CD14-positive monocyte (primary cell): ENCODE measurements at regions not wholly inside any gene's neighbourhood (a gene's known extent, or its start where the extent isn't known, plus 50 kb on each side); places are given as distances from the start of the nearest gene placed in this dataset.

Experiments
- DNase-seq, 3 donors: peaks; one replicate each; pipeline ENCODE4 v3.0.0-alpha.2; 2011 to 2022
- H2AFZ ChIP-seq: 2 replicates; pipeline ENCODE4 v1.6.0; 2012; ENCODE audit warnings: mild to moderate bottlenecking, low read depth, low read length, inconsistent platforms; ENCODE audit not compliant: insufficient read depth, poor library complexity, severe bottlenecking
- H3K27ac ChIP-seq, 2 donors: 1 replicate in 1 of 2; 2 replicates in 1 of 2; pipeline ENCODE4 v1.5.1; 2012 to 2013; ENCODE audit warnings: low read length in 2 of 2, control low read depth in 1 of 2, inconsistent platforms in 1 of 2, low read depth in 1 of 2, mild to moderate bottlenecking in 1 of 2
- H3K27me3 ChIP-seq, 2 donors: one replicate each; pipeline versions ENCODE4 v1.6.0 to v1.6.1; 2011 to 2013; ENCODE audit warnings: low read length in 2 of 2; ENCODE audit not compliant: control insufficient read depth in 2 of 2, insufficient read depth in 2 of 2
- H3K36me3 ChIP-seq, 2 donors: replicated peaks in 1 of 2; 1 replicate in 1 of 2; 2 replicates in 1 of 2; pipeline versions ENCODE4 v1.5.1 to v1.6.1; 2012 to 2013; ENCODE audit warnings: low read length in 2 of 2, control low read depth in 1 of 2, inconsistent platforms in 1 of 2, mild to moderate bottlenecking in 1 of 2; ENCODE audit not compliant: insufficient read depth in 2 of 2, control insufficient read depth in 1 of 2
- H3K4me1 ChIP-seq, 2 donors: 1 replicate in 1 of 2; 2 replicates in 1 of 2; pipeline versions ENCODE4 v1.5.1 to v1.6.1; 2012 to 2013; ENCODE audit warnings: low read length in 2 of 2, control low read depth in 1 of 2, inconsistent platforms in 1 of 2, mild to moderate bottlenecking in 1 of 2, moderate library complexity in 1 of 2; ENCODE audit not compliant: insufficient read depth in 2 of 2, control insufficient read depth in 1 of 2
- H3K4me2 ChIP-seq: replicated peaks from 2 replicates; pipeline ENCODE3; 2012; ENCODE audit warnings: low read length, moderate library complexity, mild to moderate bottlenecking; ENCODE audit not compliant: poor library complexity, severe bottlenecking; ENCODE audit errors: extremely low read depth
- H3K4me3 ChIP-seq, 3 experiments: fragments of 200-600 bp in 1 of 3; sonication (generic) in 1 of 3; replicated peaks in 1 of 3; 1 replicate in 2 of 3; 2 replicates in 1 of 3; pipeline ENCODE4 v1.5.1; 2011 to 2013; ENCODE audit warnings: low read length in 3 of 3, mild to moderate bottlenecking in 3 of 3, control low read depth in 2 of 3, low read depth in 2 of 3, inconsistent platforms in 1 of 3, moderate library complexity in 1 of 3
- H3K79me2 ChIP-seq: 2 replicates; pipeline ENCODE4 v1.6.0; 2012; ENCODE audit warnings: mild to moderate bottlenecking, control low read depth, inconsistent platforms, low read length, moderate library complexity; ENCODE audit not compliant: insufficient read depth
- H3K9ac ChIP-seq: 2 replicates; pipeline ENCODE4 v1.6.0; 2017; ENCODE audit warnings: low read length, mild to moderate bottlenecking; ENCODE audit not compliant: insufficient read depth, poor library complexity, severe bottlenecking
- H3K9me3 ChIP-seq, 2 donors: replicated peaks in 1 of 2; 1 replicate in 1 of 2; 2 replicates in 1 of 2; pipeline versions ENCODE4 v1.5.1 to v1.6.1; 2012 to 2013; ENCODE audit warnings: low read length in 2 of 2, control low read depth in 1 of 2; ENCODE audit not compliant: control insufficient read depth in 1 of 2, insufficient read depth in 1 of 2
- H4K20me1 ChIP-seq: 2 replicates; pipeline ENCODE4 v1.6.0; 2012; ENCODE audit warnings: mild to moderate bottlenecking, low read length, control low read depth, moderate library complexity; ENCODE audit not compliant: insufficient read depth
- H3K27ac Mint-ChIP-seq, 7 donors: one replicate each; pipeline ENCODE4 v1.8.0; 2020; ENCODE audit warnings: mild to moderate bottlenecking in 7 of 7, mixed read lengths in 7 of 7, moderate library complexity in 6 of 7, inconsistent platforms in 2 of 7
- H3K27me3 Mint-ChIP-seq, 3 donors: one replicate each; pipeline ENCODE4 v1.8.0; 2021 to 2022; ENCODE audit warnings: low read depth in 3 of 3, mild to moderate bottlenecking in 3 of 3, mixed read lengths in 3 of 3, moderate library complexity in 3 of 3, inconsistent platforms in 1 of 3
- H3K36me3 Mint-ChIP-seq, 2 donors: one replicate each; pipeline ENCODE4 v1.8.0; 2020; ENCODE audit warnings: mixed read lengths in 2 of 2, inconsistent platforms in 1 of 2, mild to moderate bottlenecking in 1 of 2
- H3K4me1 Mint-ChIP-seq: one replicate; pipeline ENCODE4 v1.8.0; 2020; ENCODE audit warnings: mild to moderate bottlenecking, mixed read lengths
- H3K4me3 Mint-ChIP-seq, 2 donors: one replicate each; pipeline ENCODE4 v1.8.0; 2020; ENCODE audit warnings: mild to moderate bottlenecking in 2 of 2, mixed read lengths in 2 of 2, moderate library complexity in 1 of 2
- H3K9me3 Mint-ChIP-seq, 7 donors: one replicate each; pipeline ENCODE4 v1.8.0; 2020 to 2022; ENCODE audit warnings: mixed read lengths in 7 of 7, mild to moderate bottlenecking in 6 of 7, moderate library complexity in 6 of 7, inconsistent platforms in 2 of 7
- WGBS: methylation state at CpG from one replicate; pipeline ENCODE4 v1.1.5; 2013; ENCODE audit warnings: missing lambda C conversion rate; ENCODE audit not compliant: insufficient coverage; 5-methylcytosine and 5-hydroxymethylcytosine counted together
- intact Hi-C, 2 donors: fragments of 100-400 bp; cut with micrococcal nuclease; formaldehyde crosslinking; loops; one replicate each; pipeline versions ENCODE4 v1.15.0 to v1.15.1; 2023
- TF ChIP-seq, protein P1 (sequence below): fragments of 200-600 bp; IDR thresholded peaks from one replicate; pipeline ENCODE4 v1.8.0; 2022; ENCODE audit warnings: antibody characterized with exemption, mild to moderate bottlenecking

DNA sequence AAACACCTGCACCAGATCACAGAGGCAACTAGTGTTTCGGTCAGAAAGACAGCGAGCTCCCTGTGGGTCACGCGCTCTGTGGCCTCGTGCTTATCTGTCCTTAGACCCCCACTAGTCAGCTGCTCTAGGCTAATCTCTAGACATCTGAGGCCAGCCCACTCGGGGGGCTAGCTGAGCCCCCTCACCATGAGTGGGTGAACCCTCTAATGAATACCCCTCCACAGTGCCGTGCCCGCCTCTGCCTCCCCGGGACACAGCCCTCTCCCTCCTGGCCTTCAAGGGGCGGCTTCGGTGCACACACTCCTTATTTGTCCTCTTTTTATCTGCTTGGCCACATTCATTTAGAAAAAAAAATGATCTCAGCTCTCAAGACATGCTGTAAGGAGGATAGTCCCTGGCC is 320.1 kb downstream of the C16orf95 start:
- Mint-ChIP-seq H3K4me3 (no peak overlapping the region), H3K36me3 (no peaks in the 10 kb centered on the region), H3K27me3 (peaks cover 3 to 16% (median 12%) of the 10 kb centered on the region in 3 donors), H3K9me3 (peaks cover 0 to 6% (median 0%) of the 10 kb centered on the region in 7 donors), H3K4me1 (peaks cover 16% of the 10 kb centered on the region), H3K27ac (no peak overlapping the region)
- Histone ChIP-seq H3K27me3 (no peaks in the 10 kb centered on the region), H3K79me2 (no peaks in the 10 kb centered on the region), H3K9ac (no peak overlapping the region), H3K36me3 (no peaks in the 10 kb centered on the region), H3K4me3 (no peak overlapping the region), H3K27ac (no peak overlapping the region), H2AFZ (no peak overlapping the region), H3K4me1 (peaks cover 12 to 22% of the 10 kb centered on the region in 2 donors), H4K20me1 (no peaks in the 10 kb centered on the region), H3K9me3 (no peaks in the 10 kb centered on the region), H3K4me2 (no peak overlapping the region)
- TF ChIP-seq, protein P1, sequence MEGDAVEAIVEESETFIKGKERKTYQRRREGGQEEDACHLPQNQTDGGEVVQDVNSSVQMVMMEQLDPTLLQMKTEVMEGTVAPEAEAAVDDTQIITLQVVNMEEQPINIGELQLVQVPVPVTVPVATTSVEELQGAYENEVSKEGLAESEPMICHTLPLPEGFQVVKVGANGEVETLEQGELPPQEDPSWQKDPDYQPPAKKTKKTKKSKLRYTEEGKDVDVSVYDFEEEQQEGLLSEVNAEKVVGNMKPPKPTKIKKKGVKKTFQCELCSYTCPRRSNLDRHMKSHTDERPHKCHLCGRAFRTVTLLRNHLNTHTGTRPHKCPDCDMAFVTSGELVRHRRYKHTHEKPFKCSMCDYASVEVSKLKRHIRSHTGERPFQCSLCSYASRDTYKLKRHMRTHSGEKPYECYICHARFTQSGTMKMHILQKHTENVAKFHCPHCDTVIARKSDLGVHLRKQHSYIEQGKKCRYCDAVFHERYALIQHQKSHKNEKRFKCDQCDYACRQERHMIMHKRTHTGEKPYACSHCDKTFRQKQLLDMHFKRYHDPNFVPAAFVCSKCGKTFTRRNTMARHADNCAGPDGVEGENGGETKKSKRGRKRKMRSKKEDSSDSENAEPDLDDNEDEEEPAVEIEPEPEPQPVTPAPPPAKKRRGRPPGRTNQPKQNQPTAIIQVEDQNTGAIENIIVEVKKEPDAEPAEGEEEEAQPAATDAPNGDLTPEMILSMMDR = no peak
- DNase-seq = no peak
- 87% methylated on average over 11 of the region's 11 CpGs for WGBS
- intact Hi-C loops = no loop called here

DNA sequence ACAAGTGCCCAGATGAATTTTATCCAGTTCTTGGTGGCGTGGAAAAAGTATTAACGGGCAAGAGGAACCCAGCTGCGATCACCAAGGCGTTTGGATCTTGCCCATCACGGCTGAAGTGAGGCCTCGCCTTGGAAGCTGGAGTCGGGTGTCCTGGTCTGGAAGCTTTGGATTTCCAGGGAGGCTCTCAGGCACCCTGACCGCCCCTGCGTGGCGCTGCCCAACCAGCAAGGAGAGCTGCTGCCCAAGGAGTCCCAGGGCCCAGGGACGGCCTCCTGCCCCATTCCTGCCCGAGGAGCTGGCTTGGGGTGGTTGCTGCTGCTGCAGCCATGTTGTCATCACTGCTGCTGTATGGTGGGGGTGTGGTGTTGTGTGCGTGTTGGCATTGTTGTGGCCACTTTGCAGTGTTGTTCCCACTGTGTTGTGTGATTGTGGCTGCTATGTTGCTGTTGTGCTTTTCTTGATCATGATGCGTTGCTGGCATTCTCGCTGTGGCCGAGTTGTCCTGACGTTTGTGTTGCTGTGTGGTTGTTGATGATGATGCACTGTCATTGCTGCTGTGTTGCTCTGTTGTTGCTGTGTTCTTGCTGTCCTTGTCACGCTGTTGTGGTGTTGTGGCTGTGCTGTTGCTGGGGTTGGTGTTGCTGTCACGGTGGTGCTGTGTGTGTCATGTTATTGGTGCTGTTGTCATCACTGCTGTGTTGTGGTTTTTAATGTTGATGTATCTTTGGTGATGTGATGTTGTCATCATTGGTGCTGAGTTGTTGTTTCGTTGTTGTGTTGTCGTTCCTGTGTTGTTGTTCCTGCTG is 318.8 kb downstream of the C16orf95 start:
- Mint-ChIP-seq H3K9me3 (peaks cover 0 to 6% (median 0%) of the 10 kb centered on the region in 7 donors), H3K27ac (no peak overlapping the region), H3K36me3 (no peaks in the 10 kb centered on the region), H3K4me1 (peaks cover 23% of the 10 kb centered on the region), H3K4me3 (no peak overlapping the region), H3K27me3 (peaks cover 3 to 15% (median 15%) of the 10 kb centered on the region in 3 donors)
- 90% methylated on average over 17 of the region's 21 CpGs for WGBS
- Histone ChIP-seq H3K4me3 (no peak overlapping the region), H3K27me3 (no peaks in the 10 kb centered on the region), H3K9ac (no peak overlapping the region), H3K27ac (no peak overlapping the region), H3K36me3 (no peaks in the 10 kb centered on the region), H4K20me1 (no peaks in the 10 kb centered on the region), H3K4me1 (peaks cover 17 to 28% of the 10 kb centered on the region in 2 donors), H3K79me2 (no peaks in the 10 kb centered on the region), H3K9me3 (no peaks in the 10 kb centered on the region), H2AFZ (no peak overlapping the region), H3K4me2 (no peak overlapping the region)
- TF ChIP-seq, protein P1 = no peak
- intact Hi-C loops = no loop called here
- DNase-seq = no peak
